HepG2 (cell line): ENCODE measurements at regions not wholly inside any gene's neighbourhood (a gene's known extent, or its start where the extent isn't known, plus 50 kb on each side); places are given as distances from the start of the nearest gene placed in this dataset.

Experiments
- ATAC-seq: fragments of 200-7000 bp; cut with Tn5 transposase; 3 replicates; pipeline ENCODE4 v1.9.1; 2020; ENCODE audit warnings: mild to moderate bottlenecking, moderate library complexity
- BruUV-seq: library from RNA; stranded (reverse); fragments of 400-500 nt; replicated peaks from 2 replicates; lab custom pipeline; 2021; lab: Mats Ljungman, UMichigan
- CTCF ChIA-PET: fragments of 300-600 bp; formaldehyde crosslinking; extraction: SDS; loops from one replicate; lab custom pipeline; 2021; ENCODE audit warnings: low total read pairs, inconsistent platforms, low intra/inter-chr PET ratio; lab: Yijun Ruan, JAX
- POLR2A ChIA-PET: fragments of 350-600 bp; sonication (Branson Sonifier 250); formaldehyde crosslinking; loops from one replicate; lab custom pipeline; 2020; ENCODE audit warnings: antibody characterized with exemption, inconsistent platforms; lab: Yijun Ruan, JAX
- DNase-seq: peaks from one replicate; pipeline ENCODE4 v3.0.0-alpha.2; 2015; ENCODE audit warnings: low spot score
- FAIRE-seq: peaks from 3 replicates; lab custom pipeline; 2011; peaks lifted over from hg19 to GRCh38; lab: Jason Lieb, UNC
- H2AFZ ChIP-seq: one replicate; pipeline ENCODE4 v1.6.1; 2011; ENCODE audit warnings: low read length, inconsistent platforms
- H3K27ac ChIP-seq: fragments of 300-600 bp; 3 replicates; pipeline ENCODE4 v1.8.0; 2011; ENCODE audit warnings: mixed run types, mild to moderate bottlenecking, mixed read lengths, low read length, inconsistent platforms; ENCODE audit not compliant: insufficient read depth; ENCODE audit errors: extremely low read length
- H3K27me3 ChIP-seq, 2 experiments: fragments of 200-600 bp in 1 of 2; 2 replicates in 1 of 2; 3 replicates in 1 of 2; pipeline versions ENCODE4 v1.6.0 to v1.8.0; 2011; ENCODE audit warnings: low read length in 2 of 2, mild to moderate bottlenecking in 2 of 2, moderate library complexity in 2 of 2, inconsistent platforms in 1 of 2; ENCODE audit not compliant: insufficient read depth in 2 of 2, control insufficient read depth in 1 of 2
- H3K36me3 ChIP-seq, 2 experiments: fragments of 200-600 bp in 1 of 2; replicated peaks in 1 of 2; 2 replicates in 1 of 2; 3 replicates in 1 of 2; pipeline versions ENCODE4 v1.5.1 to v1.8.0; 2011; ENCODE audit warnings: low read length in 2 of 2, inconsistent platforms in 1 of 2; ENCODE audit not compliant: insufficient read depth in 2 of 2, control insufficient read depth in 1 of 2
- H3K4me1 ChIP-seq: 2 replicates; pipeline ENCODE4 v1.5.1; 2012; ENCODE audit warnings: low read length, inconsistent platforms; ENCODE audit not compliant: insufficient read depth
- H3K4me2 ChIP-seq: 2 replicates; pipeline ENCODE4 v1.6.0; 2011; ENCODE audit warnings: low read depth, low read length, inconsistent platforms
- H3K4me3 ChIP-seq, 3 experiments: fragments of 200-600 bp in 1 of 3; sonication (generic), shearing (Covaris generic) in 1 of 3; replicated peaks in 1 of 3; 2 replicates each; pipeline ENCODE4 v1.5.1; 2011 to 2016; ENCODE audit warnings: low read length in 3 of 3, inconsistent platforms in 2 of 3, low read depth in 2 of 3, mild to moderate bottlenecking in 2 of 3, control low read depth in 1 of 3, mixed read lengths in 1 of 3; ENCODE audit not compliant: insufficient read depth in 1 of 3
- H3K79me2 ChIP-seq: one replicate; pipeline ENCODE4 v1.6.1; 2011; ENCODE audit warnings: low read length, inconsistent platforms; ENCODE audit not compliant: insufficient read depth
- H3K9ac ChIP-seq: 2 replicates; pipeline ENCODE4 v1.6.0; 2011; ENCODE audit warnings: mild to moderate bottlenecking, low read depth, low read length, inconsistent platforms; ENCODE audit not compliant: insufficient read depth
- H3K9me3 ChIP-seq: 2 replicates; pipeline ENCODE4 v1.5.1; 2012; ENCODE audit warnings: mild to moderate bottlenecking, low read length
- H4K20me1 ChIP-seq: 2 replicates; pipeline ENCODE4 v1.6.0; 2011; ENCODE audit warnings: inconsistent platforms, mild to moderate bottlenecking, low read length, moderate library complexity; ENCODE audit not compliant: insufficient read depth
- CREBL2 ChIP-seq: sonication (generic); formaldehyde crosslinking; IDR thresholded peaks from 2 replicates; pipeline ENCODE4 v1.8.1; 2023; ENCODE audit warnings: missing genetic modification reagents, mild to moderate bottlenecking, borderline replicate concordance
- FOSL1 ChIP-seq: sonication (generic); formaldehyde crosslinking; IDR thresholded peaks from 2 replicates; pipeline ENCODE4 v1.9.0; 2021; ENCODE audit warnings: missing genetic modification reagents, borderline replicate concordance
- KLF16 ChIP-seq, 2 experiments: sonication (generic) in 1 of 2; formaldehyde crosslinking in 1 of 2; IDR thresholded peaks; 2 replicates each; pipeline versions ENCODE4 v1.6.1 to v1.8.0; 2016 to 2023; ENCODE audit warnings: missing genetic modification reagents in 2 of 2, missing compliant biosample characterization in 1 of 2
- KLF6 ChIP-seq: IDR thresholded peaks from 2 replicates; pipeline ENCODE4 v1.8.0; 2016; ENCODE audit warnings: missing biosample characterization, missing genetic modification reagents
- MTF2 ChIP-seq: sonication (generic); formaldehyde crosslinking; IDR thresholded peaks from 2 replicates; pipeline ENCODE4 v1.5.0; 2020; ENCODE audit warnings: missing genetic modification reagents, borderline replicate concordance
- PCBP2 ChIP-seq: fragments of 200-400 bp; formaldehyde crosslinking; optimal IDR thresholded peaks from 2 replicates; pipeline ENCODE3; 2018; ENCODE audit warnings: low read length, low read depth; ENCODE audit not compliant: poor library complexity, severe bottlenecking
- RCOR2 ChIP-seq: IDR thresholded peaks from 2 replicates; pipeline ENCODE4 v1.6.1; 2016; ENCODE audit warnings: missing biosample characterization, missing genetic modification reagents
- RFXAP ChIP-seq: sonication (generic); formaldehyde crosslinking; IDR thresholded peaks from 2 replicates; pipeline ENCODE4 v1.4.0; 2020; ENCODE audit warnings: missing genetic modification reagents, borderline replicate concordance
- SOX5 ChIP-seq: IDR thresholded peaks from 2 replicates; pipeline ENCODE4 v1.6.1; 2016; ENCODE audit warnings: borderline replicate concordance
- SP2 ChIP-seq: sonication (generic); formaldehyde crosslinking; IDR thresholded peaks from 2 replicates; pipeline ENCODE4 v1.5.1; 2020; ENCODE audit warnings: mild to moderate bottlenecking, missing genetic modification reagents
- ZNF20 ChIP-seq: sonication (generic); formaldehyde crosslinking; IDR thresholded peaks from 2 replicates; pipeline ENCODE4 v1.4.0; 2020; ENCODE audit warnings: mild to moderate bottlenecking, moderate library complexity, missing genetic modification reagents
- ZNF335 ChIP-seq: sonication (generic); formaldehyde crosslinking; IDR thresholded peaks from 2 replicates; pipeline ENCODE4 v1.4.0; 2020; ENCODE audit warnings: missing genetic modification reagents
- ZNF781 ChIP-seq: sonication (generic); formaldehyde crosslinking; IDR thresholded peaks from 2 replicates; pipeline ENCODE4 v1.5.1; 2020; ENCODE audit warnings: borderline replicate concordance, mild to moderate bottlenecking, missing genetic modification reagents; ENCODE audit errors: not compliant biosample characterization
- ZNF790 ChIP-seq: sonication (generic); formaldehyde crosslinking; IDR thresholded peaks from 2 replicates; pipeline ENCODE4 v1.8.0; 2022; ENCODE audit warnings: missing genetic modification reagents, mild to moderate bottlenecking, borderline replicate concordance
- WGBS: methylation state at CpG from one replicate; pipeline ENCODE4 v1.1.6; 2017; ENCODE audit warnings: low lambda C conversion rate; 5-methylcytosine and 5-hydroxymethylcytosine counted together
- in situ Hi-C: cut with HindIII; loops from 2 replicates; pipeline ENCODE4 v1.10.0; 2017; ENCODE audit warnings: low pct_unique_long_range_greater_than_20kb; ENCODE audit not compliant: extremely low pct_ligation_motif_present
- intact Hi-C: fragments of 100-400 bp; cut with micrococcal nuclease; formaldehyde crosslinking; loops from one replicate; pipeline ENCODE4 v1.10.0; 2022; ENCODE audit not compliant: unreplicated experiment

GRCh38 chr16:86199871-86200695 lies 301.1 kb downstream of the IRF8 start:
- TF ChIP-seq SP2: no peak
- TF ChIP-seq CREBL2 (CRISPR knock-in tag): no peak
- TF ChIP-seq RCOR2: no peak
- TF ChIP-seq KLF16 (CRISPR knock-in tag; IDR thresholded peaks at IDR 0.05): no peak
- TF ChIP-seq ZNF335: no peak
- TF ChIP-seq ZNF781 (CRISPR knock-in tag): no peak
- TF ChIP-seq ZNF790: no peak
- TF ChIP-seq FOSL1 (CRISPR knock-in tag): no peak
- no peak for TF ChIP-seq MTF2 (CRISPR knock-in tag)
- TF ChIP-seq RFXAP (CRISPR knock-in tag): no peak
- no peak for TF ChIP-seq SOX5 (CRISPR knock-in tag)
- no peak for TF ChIP-seq KLF6
- no peak for TF ChIP-seq ZNF20 (CRISPR knock-in tag)
- no peak for TF ChIP-seq PCBP2
- 29% methylated on average over 28 of the region's 28 CpGs for WGBS
- POLR2A ChIA-PET: no interaction called here
- no TSS peak for BruUV-seq
- Histone ChIP-seq H3K4me3 (no peak overlapping the region), H4K20me1 (no peaks in the 10 kb centered on the region; the same call in 1 of the 2 replicates), H3K9me3 (no peaks in the 10 kb centered on the region), H3K27ac (no peak overlapping the region), H3K27me3 (peaks cover 7 to 83% of the 10 kb centered on the region in 2 experiments), H3K79me2 (no peaks in the 10 kb centered on the region), H3K9ac (no peak overlapping the region), H2AFZ (no peak overlapping the region), H3K4me1 (no peaks in the 10 kb centered on the region), H3K36me3 (no peaks in the 10 kb centered on the region), H3K4me2 (no peak overlapping the region)
- no peak for FAIRE-seq
- CTCF ChIA-PET: no interaction called here
- DNase-seq: no peak
- in situ Hi-C loops: no loop called here
- ATAC-seq: no peak
- intact Hi-C loops: no loop called here
